Neuron (in vitro differentiated cells): ENCODE measurements at regions not wholly inside any gene's neighbourhood (a gene's known extent, or its start where the extent isn't known, plus 50 kb on each side); places are given as distances from the start of the nearest gene placed in this dataset.
"Not testable (repeated sequence)": the region's sequence is repeated elsewhere in the genome, so short reads cannot be mapped to it uniquely, and the experiment has no call there.

Experiments used
- H2AFZ ChIP-seq: one replicate; pipeline ENCODE4 v1.6.1; 2013; ENCODE audit warnings: low read depth, mild to moderate bottlenecking, inconsistent platforms, low read length, moderate library complexity
- H3K27me3 ChIP-seq: one replicate; pipeline ENCODE4 v1.6.1; 2013; ENCODE audit warnings: low read length; ENCODE audit not compliant: insufficient read depth
- H3K36me3 ChIP-seq: one replicate; pipeline ENCODE4 v1.6.1; 2013; ENCODE audit warnings: low read length; ENCODE audit not compliant: insufficient read depth
- H3K4me1 ChIP-seq: one replicate; pipeline ENCODE4 v1.6.1; 2013; ENCODE audit warnings: low read length; ENCODE audit not compliant: insufficient read depth
- H3K4me3 ChIP-seq: 2 replicates; pipeline ENCODE4 v1.5.1; 2013; ENCODE audit warnings: mild to moderate bottlenecking, low read length, moderate library complexity
- H3K9me3 ChIP-seq: one replicate; pipeline ENCODE4 v1.6.1; 2013; ENCODE audit warnings: low read length

DNA sequence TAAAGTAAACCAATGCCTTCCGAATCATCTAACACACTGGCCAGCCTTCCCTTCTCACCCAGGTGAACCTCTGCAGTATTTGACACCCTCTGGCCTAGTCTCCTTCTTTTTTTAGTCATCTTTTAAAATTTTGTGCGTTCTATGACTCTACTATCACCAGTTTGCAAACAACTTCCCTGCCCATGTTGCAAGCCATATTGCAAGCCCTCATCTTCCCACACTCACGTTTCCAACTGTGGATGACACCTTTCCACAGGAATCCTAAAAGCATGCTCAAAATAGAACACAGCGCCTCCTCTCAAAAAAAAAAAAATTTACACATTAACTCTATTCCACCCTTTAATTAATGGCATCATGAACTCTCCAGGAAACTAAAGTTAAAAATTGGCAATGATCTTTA, 440.1 kb downstream of the EFNB2 start:
- H3K9me3 ChIP-seq: no peaks in the 10 kb centered on the region

DNA sequence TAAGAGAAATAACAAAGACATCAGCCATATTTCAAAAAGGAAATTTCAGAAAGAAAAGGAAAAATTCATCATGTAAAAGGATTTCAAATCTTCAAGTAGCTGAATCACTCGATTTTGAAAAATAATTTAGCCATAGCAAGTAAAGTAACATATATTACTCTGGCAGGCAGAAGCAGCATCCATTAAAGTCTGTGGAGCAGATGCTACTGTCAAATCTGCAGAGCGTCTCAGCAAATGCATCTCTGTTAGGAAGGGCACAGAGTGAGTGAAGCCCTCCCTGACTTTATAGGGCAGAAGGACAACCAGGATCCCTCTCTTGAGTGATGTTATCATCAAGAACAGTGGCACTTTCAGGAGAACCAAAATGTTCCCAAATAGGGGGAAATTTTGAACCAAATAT, 445.5 kb downstream of the EFNB2 start:
- peaks cover 9% of the 10 kb centered on the region for H3K4me1 ChIP-seq
- H3K36me3 ChIP-seq: no peaks in the 10 kb centered on the region

More for the DNA sequence above, 440.1 kb downstream of the EFNB2 start:
- no peak overlapping the region for H2AFZ ChIP-seq
- no peak overlapping the region for H3K4me3 ChIP-seq
- no peaks in the 10 kb centered on the region for H3K27me3 ChIP-seq
- H3K36me3 ChIP-seq: no peaks in the 10 kb centered on the region
- H3K4me1 ChIP-seq: peaks cover 25% of the 10 kb centered on the region

DNA sequence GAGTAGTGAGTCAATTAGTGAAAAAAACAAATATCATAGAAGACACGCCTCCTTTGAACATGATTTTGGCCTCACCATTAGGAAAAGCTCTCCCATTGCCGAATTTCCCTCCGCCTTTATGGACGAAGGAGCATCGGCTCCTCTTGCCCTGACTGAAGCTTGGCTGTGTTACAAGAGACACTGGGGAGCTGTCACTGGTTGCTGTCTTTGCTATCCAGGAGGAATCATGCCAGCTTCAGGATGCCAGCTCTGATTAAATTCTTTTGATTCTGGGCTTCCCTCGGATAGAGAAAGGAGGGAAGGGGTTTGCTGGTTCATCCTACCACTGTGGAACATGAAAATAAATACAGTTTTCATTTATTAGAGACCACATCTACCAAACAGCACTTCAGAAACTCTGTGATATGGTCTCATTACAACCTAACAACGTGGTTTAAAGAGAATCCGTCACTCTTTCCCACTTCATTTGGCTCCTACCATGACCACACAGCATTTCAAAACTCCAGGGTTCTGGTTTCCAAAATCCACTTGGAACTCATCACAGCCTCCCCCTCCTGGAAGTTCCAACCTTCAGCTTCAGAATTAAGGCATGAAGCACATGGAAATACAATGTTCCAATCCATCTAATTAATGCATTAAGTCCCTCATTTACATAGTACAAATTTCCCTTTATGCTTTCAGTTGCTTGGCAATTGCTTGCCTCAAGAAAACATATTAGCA, 446.0 kb downstream of the EFNB2 start:
- Histone ChIP-seq H2AFZ (no peak overlapping the region), H3K27me3 (no peaks in the 10 kb centered on the region), H3K4me1 (peaks cover 9% of the 10 kb centered on the region), H3K36me3 (no peaks in the 10 kb centered on the region), H3K9me3 (no peaks in the 10 kb centered on the region), H3K4me3 (no peak overlapping the region)

More for the DNA sequence above, 445.5 kb downstream of the EFNB2 start:
- H3K4me3 ChIP-seq: no peak overlapping the region
- no peaks in the 10 kb centered on the region for H3K9me3 ChIP-seq
- no peak overlapping the region for H2AFZ ChIP-seq
- H3K27me3 ChIP-seq: no peaks in the 10 kb centered on the region

DNA sequence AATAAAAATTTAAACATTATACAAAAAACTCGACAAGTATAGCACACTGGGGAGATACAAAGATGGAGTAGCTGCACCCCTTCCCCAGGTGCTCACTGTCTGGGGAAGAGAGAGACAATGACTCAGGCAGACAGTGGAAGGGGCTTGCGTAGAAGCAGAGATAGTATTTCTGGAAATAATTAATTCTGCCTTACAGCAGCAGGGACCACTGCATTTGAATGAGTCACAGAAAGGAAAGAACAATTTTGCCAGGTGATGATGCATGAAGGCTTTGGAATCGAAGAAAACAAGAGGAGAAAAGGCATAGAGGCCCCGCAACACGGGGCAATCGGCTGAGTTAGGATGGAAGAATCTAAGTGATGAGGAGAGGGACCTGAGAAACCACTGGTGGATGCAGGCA, 447.4 kb downstream of the EFNB2 start:
- no peak overlapping the region for H2AFZ ChIP-seq
- no peak overlapping the region for H3K4me3 ChIP-seq
- no peaks in the 10 kb centered on the region for H3K9me3 ChIP-seq
- H3K27me3 ChIP-seq: no peaks in the 10 kb centered on the region
- H3K4me1 ChIP-seq: peaks cover 9% of the 10 kb centered on the region
- H3K36me3 ChIP-seq: no peaks in the 10 kb centered on the region

DNA sequence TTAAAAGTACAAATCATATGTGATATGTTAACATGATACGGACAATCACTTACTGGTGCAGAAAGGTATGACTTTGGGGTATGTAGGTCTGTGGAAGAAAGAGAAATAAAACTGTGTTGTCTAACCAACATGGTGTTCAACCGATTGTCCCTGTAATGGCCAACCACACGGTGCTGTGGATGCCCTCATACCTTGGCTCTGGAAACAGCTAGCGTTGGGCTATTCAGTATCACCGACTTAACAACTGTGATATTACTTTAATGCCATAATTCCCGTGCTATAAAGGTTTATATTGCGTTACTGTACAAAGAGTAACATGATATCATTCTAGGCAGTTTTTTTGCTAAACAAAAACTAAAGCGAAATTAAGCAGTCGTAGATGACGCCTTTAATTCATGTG, 448.3 kb downstream of the EFNB2 start:
- peaks cover 9% of the 10 kb centered on the region for H3K4me1 ChIP-seq

DNA sequence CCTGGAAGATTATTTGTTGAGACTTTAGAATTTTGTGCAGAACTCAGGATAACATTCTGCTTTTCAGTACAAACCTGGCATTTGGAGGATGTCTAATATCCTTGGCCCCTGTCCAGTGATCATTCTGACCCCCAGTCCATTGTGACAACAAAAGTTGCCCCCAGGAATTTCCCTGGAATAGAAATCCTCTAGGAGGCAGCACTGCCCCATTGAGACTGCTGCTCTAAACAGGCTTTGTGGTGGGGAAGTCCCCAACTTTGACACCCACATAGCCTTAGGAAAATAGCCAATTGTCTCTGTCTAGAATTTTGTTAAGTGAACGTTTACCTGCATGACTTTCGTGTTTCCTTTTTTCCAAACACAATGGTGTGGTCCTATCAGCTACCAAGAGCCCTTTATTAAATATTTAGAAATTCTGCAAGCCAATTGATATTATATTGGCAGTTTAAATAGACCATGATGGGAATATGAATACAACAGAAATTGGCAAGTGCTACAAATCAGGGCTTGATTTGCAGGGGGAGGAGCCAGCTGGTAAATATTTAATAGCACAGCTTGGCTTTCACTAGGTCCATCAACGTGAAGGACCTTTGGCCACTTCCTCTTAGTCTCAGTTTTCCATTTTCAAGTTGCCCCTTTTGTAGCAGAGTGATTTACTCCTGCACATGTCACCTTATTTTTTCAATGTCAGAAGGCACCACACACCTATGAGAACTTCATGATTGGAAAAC, 451.7 kb downstream of the EFNB2 start:
- Histone ChIP-seq H2AFZ (no peak overlapping the region), H3K36me3 (no peaks in the 10 kb centered on the region)

More for the DNA sequence above, 448.3 kb downstream of the EFNB2 start:
- Histone ChIP-seq H3K36me3 (no peaks in the 10 kb centered on the region), H3K4me3 (no peak overlapping the region), H2AFZ (no peak overlapping the region), H3K9me3 (no peaks in the 10 kb centered on the region), H3K27me3 (no peaks in the 10 kb centered on the region)

DNA sequence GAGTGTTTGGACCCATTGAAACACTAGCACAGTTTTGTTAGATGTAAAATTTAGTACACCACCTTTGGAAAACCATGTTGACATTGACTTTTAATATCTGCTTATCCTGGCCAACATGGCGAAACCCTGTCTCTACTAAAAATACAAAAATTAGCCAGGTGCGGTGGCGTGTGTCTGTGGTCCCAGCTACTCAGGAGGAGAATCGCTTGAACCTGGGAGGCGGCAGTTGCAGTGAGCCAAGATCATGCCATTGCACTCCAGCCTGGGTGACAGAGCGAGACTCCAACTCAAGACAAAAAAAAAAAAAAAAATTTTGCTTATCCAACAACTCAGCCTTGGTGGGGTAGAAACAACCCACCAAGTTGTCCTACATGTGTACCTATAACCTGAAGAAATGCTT, 454.2 kb downstream of the EFNB2 start:
- not testable (repeated sequence) for H3K36me3 ChIP-seq
- peaks cover 11% of the 10 kb centered on the region for H3K4me1 ChIP-seq

More for the DNA sequence above, 451.7 kb downstream of the EFNB2 start:
- Histone ChIP-seq H3K4me3 (no peak overlapping the region), H3K4me1 (no peaks in the 10 kb centered on the region), H3K9me3 (no peaks in the 10 kb centered on the region), H3K27me3 (no peaks in the 10 kb centered on the region)

DNA sequence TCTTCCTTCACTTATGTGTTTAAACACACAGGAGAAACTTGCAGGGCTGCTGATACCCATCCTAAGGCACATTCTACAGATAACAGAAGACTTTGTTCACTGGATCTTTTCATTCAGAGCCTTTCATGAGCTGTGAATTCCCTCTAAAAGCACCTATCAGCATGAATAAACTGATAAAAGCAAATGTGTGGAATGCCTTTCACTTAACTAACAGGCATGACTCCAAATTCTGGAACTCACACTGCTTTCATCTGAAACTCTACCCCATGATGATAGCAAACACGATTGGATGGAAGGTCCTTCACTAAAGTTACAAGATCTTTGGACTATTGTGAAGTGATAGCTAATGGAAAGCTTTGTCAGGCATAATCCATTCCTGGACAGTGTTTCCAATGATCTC, 457.3 kb downstream of the EFNB2 start:
- Histone ChIP-seq H3K36me3 (no peaks in the 10 kb centered on the region), H3K27me3 (no peaks in the 10 kb centered on the region), H3K9me3 (no peaks in the 10 kb centered on the region), H3K4me1 (peaks cover 11% of the 10 kb centered on the region), H3K4me3 (no peak overlapping the region), H2AFZ (no peak overlapping the region)

More for the DNA sequence above, 454.2 kb downstream of the EFNB2 start:
- H2AFZ ChIP-seq, H3K27me3 ChIP-seq, H3K9me3 ChIP-seq, H3K4me3 ChIP-seq: not testable (repeated sequence)

DNA sequence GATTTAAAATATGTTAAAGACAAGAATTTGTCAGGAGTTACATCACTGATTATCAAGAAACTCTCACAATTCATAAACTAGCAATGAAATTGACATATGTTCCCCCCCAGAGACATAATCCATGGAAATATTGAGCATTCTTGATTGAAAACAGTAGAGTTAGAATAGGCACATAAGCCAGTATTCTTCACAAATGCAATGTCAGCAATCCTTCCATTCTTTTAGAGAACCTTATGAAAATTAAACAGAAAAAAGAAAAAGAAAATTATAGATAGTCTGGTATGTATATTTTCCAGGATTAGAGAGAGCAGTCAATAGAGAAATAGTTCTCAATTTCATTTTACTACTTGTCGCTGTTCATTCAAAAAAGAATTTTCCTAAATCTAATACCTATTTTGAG, 458.4 kb downstream of the EFNB2 start:
- Histone ChIP-seq H3K36me3 (no peaks in the 10 kb centered on the region), H3K27me3 (no peaks in the 10 kb centered on the region), H3K9me3 (no peaks in the 10 kb centered on the region), H3K4me1 (peaks cover 11% of the 10 kb centered on the region), H2AFZ (no peak overlapping the region), H3K4me3 (no peak overlapping the region)

DNA sequence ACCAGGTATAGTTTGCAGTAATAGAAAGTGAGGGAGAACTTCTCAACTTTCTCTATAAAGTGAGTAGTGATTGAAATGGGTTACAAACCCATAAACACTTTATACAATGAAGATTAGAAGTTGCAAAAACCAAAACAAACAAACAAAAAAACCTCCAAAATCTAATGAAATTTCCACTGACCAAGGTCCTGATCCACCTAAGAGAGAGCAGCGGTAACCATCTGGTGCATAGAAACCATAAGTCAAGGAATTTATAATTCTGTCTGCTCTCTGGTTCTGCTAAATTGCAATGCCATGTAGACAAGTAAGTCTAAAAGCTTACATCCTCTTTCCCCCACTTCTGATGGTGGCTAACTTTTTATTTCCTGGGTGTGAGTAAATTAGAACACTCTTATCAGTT, 463.4 kb downstream of the EFNB2 start:
- Histone ChIP-seq H3K27me3 (no peaks in the 10 kb centered on the region), H3K9me3 (peaks cover 4% of the 10 kb centered on the region), H2AFZ (no peak overlapping the region), H3K4me1 (no peaks in the 10 kb centered on the region), H3K36me3 (no peaks in the 10 kb centered on the region), H3K4me3 (no peak overlapping the region)

DNA sequence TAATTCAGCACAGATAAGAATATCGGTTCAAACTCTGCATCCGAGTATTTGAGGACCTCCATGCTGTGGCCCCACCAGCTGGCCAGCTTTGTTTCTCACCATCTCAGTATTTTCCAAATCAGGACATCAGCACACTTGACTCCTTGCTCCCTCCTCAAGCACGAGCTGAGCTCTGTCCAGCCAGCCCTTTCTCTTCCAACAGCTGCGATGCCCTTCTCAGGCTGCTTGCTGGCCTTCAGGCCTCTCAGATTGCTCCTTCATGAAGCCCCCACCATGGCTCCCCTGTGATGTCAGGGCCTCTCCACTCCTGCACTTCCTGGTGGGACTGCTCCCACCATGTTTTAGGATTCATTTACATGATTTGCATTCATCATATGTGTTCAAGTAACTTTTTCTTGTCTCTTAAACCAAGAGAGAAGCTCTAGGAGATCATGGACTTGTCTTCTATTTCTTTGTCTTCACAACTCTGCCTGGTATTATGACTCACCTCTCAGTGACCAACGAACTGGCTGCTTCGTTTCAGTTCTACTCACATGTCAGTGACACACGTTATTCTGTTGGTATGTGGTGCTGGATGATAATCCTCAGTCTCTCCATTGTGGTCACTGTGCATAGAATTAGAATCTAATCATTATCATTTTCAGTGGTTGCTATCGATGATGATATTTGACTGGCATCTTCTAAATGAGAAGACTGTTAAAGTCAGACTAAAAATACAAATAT, 471.7 kb downstream of the EFNB2 start:
- no peaks in the 10 kb centered on the region for H3K27me3 ChIP-seq
- H3K9me3 ChIP-seq: peaks cover 2% of the 10 kb centered on the region
- H3K4me3 ChIP-seq: no peak overlapping the region
- H3K36me3 ChIP-seq: no peaks in the 10 kb centered on the region
- H2AFZ ChIP-seq: no peak overlapping the region
- no peaks in the 10 kb centered on the region for H3K4me1 ChIP-seq

DNA sequence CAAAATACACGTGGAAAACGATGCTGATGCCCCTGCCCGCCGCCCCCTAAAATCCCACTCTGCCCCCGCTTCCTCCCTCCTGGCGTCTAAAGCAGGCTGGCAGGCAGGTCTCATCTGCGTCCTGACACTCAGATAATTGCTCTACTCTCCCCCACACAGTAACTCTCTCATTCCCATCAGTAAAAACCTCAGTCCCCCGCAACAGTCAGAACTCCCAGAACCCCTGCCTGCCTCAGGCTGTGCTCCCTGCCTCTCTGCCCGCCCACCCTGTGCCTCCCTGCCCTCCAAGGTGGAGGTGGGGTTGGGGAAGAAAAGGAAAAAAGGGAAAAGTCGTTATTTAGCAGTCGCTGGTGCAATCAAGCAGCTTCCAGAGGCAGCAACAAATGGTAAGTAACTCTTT, 473.7 kb downstream of the EFNB2 start:
- no peak overlapping the region for H2AFZ ChIP-seq
- H3K27me3 ChIP-seq: no peaks in the 10 kb centered on the region
- no peaks in the 10 kb centered on the region for H3K36me3 ChIP-seq
- H3K9me3 ChIP-seq: peaks cover 2% of the 10 kb centered on the region
- peaks cover 3% of the 10 kb centered on the region for H3K4me1 ChIP-seq
- no peak overlapping the region for H3K4me3 ChIP-seq

DNA sequence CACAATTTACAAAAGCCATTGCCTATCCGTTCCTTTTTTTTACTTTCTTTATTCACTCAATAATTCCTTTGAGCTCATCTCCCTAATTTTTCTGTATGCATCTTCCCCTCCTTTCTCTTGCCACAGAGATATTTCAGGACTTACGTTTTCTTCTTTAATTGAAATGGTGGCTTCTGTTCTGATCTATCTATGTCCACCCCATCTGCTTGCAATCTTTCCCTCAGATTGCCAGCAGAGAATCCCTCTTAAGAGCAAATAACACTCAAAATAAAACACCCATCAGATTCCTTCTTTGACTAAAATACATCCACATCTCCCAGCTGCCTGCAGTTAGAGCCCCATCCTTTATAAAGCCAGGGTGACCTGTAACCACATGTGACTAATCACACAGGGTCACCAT, 478.6 kb downstream of the EFNB2 start:
- no peaks in the 10 kb centered on the region for H3K9me3 ChIP-seq
- H2AFZ ChIP-seq: no peak overlapping the region
- H3K36me3 ChIP-seq: no peaks in the 10 kb centered on the region
- peaks cover 3% of the 10 kb centered on the region for H3K4me1 ChIP-seq
- H3K4me3 ChIP-seq: no peak overlapping the region
- H3K27me3 ChIP-seq: no peaks in the 10 kb centered on the region
